ENCODE measurements at regions not wholly inside any gene's neighbourhood (a gene's known extent, or its start where the extent isn't known, plus 50 kb on each side); places are given as distances from the start of the nearest gene placed in this dataset.

DNA sequence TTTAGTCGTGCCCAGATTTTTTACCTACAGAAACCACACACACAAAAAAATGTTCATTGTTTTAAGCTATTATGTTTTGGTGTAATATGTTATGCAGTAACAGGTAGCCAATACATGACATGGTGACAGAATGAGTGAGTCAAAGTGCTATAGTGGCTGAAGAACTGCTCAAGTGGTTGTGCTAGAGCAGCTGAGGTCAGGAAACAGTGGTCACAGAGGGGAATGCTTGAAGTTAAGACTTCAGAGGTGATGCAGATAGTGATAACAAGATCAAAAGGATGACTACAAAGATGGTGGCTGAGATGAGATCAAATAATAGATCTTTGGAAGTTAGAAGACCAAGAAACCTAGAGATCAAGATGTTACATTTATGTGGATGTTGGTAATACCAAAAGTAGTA lies 174.3 kb downstream of the KCNE4 start:
- no peak overlapping the region for H3K27ac ChIP-seq (ENCODE audit: low read depth in 1 of 2, low read length in 2 of 2)
- no peak overlapping the region for H3K4me3 ChIP-seq (ENCODE audit: low read depth in 1 of 3, low read length in 3 of 3)
- H3K36me3 ChIP-seq (ENCODE audit: control insufficient read depth in 4 of 4, insufficient read depth in 3 of 4, low read depth in 1 of 4, low read length in 3 of 4): no peaks in the 10 kb centered on the region
- no peak for DNase-seq (ENCODE audit: low spot score)
- no peaks in the 10 kb centered on the region for H3K4me1 ChIP-seq (ENCODE audit: control insufficient read depth in 4 of 4, insufficient read depth in 4 of 4, low read length in 3 of 4)
- no peaks in the 10 kb centered on the region for H3K9me3 ChIP-seq (ENCODE audit: control insufficient read depth in 4 of 4, low read length in 3 of 4)
- peaks cover 0 to 3% (median 0%) of the 10 kb centered on the region in 4 donors for H3K27me3 ChIP-seq (ENCODE audit: control insufficient read depth in 4 of 4, insufficient read depth in 4 of 4, low read length in 3 of 4)
- WGBS: 23% methylated on average over 1 of the region's 1 CpG
- no peak for TF ChIP-seq NR2F2 (IDR thresholded peaks at IDR 0.05)
- TF ChIP-seq EGR1 (IDR thresholded peaks at IDR 0.05; ENCODE audit: low read depth in 2 of 2): no peak
- TF ChIP-seq HNF4G (IDR thresholded peaks at IDR 0.05): no peak
- no peak for TF ChIP-seq FOXA2 (IDR thresholded peaks at IDR 0.05)
- TF ChIP-seq YY1 (IDR thresholded peaks at IDR 0.05): no peak
- H3K9ac ChIP-seq (ENCODE audit: low read depth in 1 of 2, low read length in 2 of 2): no peak overlapping the region

DNA sequence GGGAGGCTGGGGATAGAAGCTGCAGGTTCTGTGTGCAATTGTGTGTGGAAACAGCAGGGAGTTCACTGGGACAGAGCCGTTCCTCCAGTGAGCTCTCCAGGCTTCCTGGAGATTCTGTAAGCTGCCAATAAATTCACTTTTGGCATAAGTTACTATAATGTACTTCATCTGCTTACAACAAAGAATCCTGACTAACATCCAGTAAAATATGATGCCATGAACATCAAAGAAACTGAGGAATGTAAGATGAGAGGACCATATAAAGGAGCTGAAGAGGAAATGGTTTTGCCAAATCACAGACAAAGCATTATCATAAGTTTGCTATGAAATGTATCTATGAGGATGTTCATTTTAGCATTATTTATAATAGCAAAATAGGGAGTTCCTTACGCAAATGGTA lies 175.3 kb downstream of the KCNE4 start:
- Histone ChIP-seq H3K9me3 (ENCODE audit: control insufficient read depth in 4 of 4, low read length in 3 of 4) (no peaks in the 10 kb centered on the region), H3K4me3 (ENCODE audit: low read depth in 1 of 3, low read length in 3 of 3) (no peak overlapping the region), H3K36me3 (ENCODE audit: control insufficient read depth in 4 of 4, insufficient read depth in 3 of 4, low read depth in 1 of 4, low read length in 3 of 4) (no peaks in the 10 kb centered on the region), H3K9ac (ENCODE audit: low read depth in 1 of 2, low read length in 2 of 2) (no peak overlapping the region), H3K4me1 (ENCODE audit: control insufficient read depth in 4 of 4, insufficient read depth in 4 of 4, low read length in 3 of 4) (no peaks in the 10 kb centered on the region), H3K27me3 (ENCODE audit: control insufficient read depth in 4 of 4, insufficient read depth in 4 of 4, low read length in 3 of 4) (peaks cover 0 to 3% (median 0%) of the 10 kb centered on the region in 4 donors), H3K27ac (ENCODE audit: low read depth in 1 of 2, low read length in 2 of 2) (no peak overlapping the region)
- TF ChIP-seq YY1 (IDR thresholded peaks at IDR 0.05) (no peak), FOXA2 (IDR thresholded peaks at IDR 0.05) (no peak), TAF1 (conservative IDR thresholded peaks at IDR 0.05) (no peak), FOXA1 (IDR thresholded peaks at IDR 0.05) (no peak), EGR1 (IDR thresholded peaks at IDR 0.05; ENCODE audit: low read depth in 2 of 2) (no peak), JUND (IDR thresholded peaks at IDR 0.05) (no peak), GABPA (IDR thresholded peaks at IDR 0.05 in 1 of 2, conservative IDR thresholded peaks at IDR 0.05 in 1 of 2) (no peak)
- TF ChIP-seq, protein P1, sequence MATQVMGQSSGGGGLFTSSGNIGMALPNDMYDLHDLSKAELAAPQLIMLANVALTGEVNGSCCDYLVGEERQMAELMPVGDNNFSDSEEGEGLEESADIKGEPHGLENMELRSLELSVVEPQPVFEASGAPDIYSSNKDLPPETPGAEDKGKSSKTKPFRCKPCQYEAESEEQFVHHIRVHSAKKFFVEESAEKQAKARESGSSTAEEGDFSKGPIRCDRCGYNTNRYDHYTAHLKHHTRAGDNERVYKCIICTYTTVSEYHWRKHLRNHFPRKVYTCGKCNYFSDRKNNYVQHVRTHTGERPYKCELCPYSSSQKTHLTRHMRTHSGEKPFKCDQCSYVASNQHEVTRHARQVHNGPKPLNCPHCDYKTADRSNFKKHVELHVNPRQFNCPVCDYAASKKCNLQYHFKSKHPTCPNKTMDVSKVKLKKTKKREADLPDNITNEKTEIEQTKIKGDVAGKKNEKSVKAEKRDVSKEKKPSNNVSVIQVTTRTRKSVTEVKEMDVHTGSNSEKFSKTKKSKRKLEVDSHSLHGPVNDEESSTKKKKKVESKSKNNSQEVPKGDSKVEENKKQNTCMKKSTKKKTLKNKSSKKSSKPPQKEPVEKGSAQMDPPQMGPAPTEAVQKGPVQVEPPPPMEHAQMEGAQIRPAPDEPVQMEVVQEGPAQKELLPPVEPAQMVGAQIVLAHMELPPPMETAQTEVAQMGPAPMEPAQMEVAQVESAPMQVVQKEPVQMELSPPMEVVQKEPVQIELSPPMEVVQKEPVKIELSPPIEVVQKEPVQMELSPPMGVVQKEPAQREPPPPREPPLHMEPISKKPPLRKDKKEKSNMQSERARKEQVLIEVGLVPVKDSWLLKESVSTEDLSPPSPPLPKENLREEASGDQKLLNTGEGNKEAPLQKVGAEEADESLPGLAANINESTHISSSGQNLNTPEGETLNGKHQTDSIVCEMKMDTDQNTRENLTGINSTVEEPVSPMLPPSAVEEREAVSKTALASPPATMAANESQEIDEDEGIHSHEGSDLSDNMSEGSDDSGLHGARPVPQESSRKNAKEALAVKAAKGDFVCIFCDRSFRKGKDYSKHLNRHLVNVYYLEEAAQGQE (IDR thresholded peaks at IDR 0.05): no peak
- TF ChIP-seq, protein P2, sequence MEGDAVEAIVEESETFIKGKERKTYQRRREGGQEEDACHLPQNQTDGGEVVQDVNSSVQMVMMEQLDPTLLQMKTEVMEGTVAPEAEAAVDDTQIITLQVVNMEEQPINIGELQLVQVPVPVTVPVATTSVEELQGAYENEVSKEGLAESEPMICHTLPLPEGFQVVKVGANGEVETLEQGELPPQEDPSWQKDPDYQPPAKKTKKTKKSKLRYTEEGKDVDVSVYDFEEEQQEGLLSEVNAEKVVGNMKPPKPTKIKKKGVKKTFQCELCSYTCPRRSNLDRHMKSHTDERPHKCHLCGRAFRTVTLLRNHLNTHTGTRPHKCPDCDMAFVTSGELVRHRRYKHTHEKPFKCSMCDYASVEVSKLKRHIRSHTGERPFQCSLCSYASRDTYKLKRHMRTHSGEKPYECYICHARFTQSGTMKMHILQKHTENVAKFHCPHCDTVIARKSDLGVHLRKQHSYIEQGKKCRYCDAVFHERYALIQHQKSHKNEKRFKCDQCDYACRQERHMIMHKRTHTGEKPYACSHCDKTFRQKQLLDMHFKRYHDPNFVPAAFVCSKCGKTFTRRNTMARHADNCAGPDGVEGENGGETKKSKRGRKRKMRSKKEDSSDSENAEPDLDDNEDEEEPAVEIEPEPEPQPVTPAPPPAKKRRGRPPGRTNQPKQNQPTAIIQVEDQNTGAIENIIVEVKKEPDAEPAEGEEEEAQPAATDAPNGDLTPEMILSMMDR (IDR thresholded peaks at IDR 0.05; ENCODE audit: low read depth, low read length, missing input control): no peak
- no peak for DNase-seq (ENCODE audit: low spot score)
- 49% methylated on average over 2 of the region's 2 CpGs for WGBS

DNA sequence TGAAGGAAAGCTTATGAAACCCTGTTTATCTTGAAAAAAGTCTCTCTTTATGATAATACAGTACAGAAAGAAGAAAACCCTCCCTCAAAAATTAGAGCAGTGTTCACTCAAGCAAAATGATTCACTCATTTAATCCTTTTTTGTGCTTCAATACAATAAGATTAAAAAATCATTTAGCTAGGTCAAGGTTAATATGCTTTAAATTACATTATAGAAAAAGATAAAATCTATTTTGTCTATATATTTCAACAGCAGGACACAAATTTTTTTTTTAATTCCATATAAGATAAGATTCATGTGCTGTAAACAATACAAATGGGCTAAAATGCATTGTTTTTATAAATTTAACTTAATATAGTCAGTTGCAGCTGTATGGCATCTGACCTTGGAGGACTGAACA lies 176.9 kb downstream of the KCNE4 start:
- Histone ChIP-seq H3K9ac (ENCODE audit: low read depth in 1 of 2, low read length in 2 of 2) (no peak overlapping the region), H3K27ac (ENCODE audit: low read depth in 1 of 2, low read length in 2 of 2) (no peak overlapping the region), H3K9me3 (ENCODE audit: control insufficient read depth in 4 of 4, low read length in 3 of 4) (no peaks in the 10 kb centered on the region), H3K4me3 (ENCODE audit: low read depth in 1 of 3, low read length in 3 of 3) (no peak overlapping the region), H3K27me3 (ENCODE audit: control insufficient read depth in 4 of 4, insufficient read depth in 4 of 4, low read length in 3 of 4) (peaks cover 0 to 3% (median 0%) of the 10 kb centered on the region in 4 donors), H3K4me1 (ENCODE audit: control insufficient read depth in 4 of 4, insufficient read depth in 4 of 4, low read length in 3 of 4) (no peaks in the 10 kb centered on the region), H3K36me3 (ENCODE audit: control insufficient read depth in 4 of 4, insufficient read depth in 3 of 4, low read depth in 1 of 4, low read length in 3 of 4) (no peaks in the 10 kb centered on the region)
- TF ChIP-seq RXRA (IDR thresholded peaks at IDR 0.05) (no peak), SP1 (IDR thresholded peaks at IDR 0.05) (no peak), FOXA2 (IDR thresholded peaks at IDR 0.05) (no peak), NR2F2 (IDR thresholded peaks at IDR 0.05) (no peak), TAF1 (conservative IDR thresholded peaks at IDR 0.05) (no peak), YY1 (IDR thresholded peaks at IDR 0.05) (no peak), FOXA1 (IDR thresholded peaks at IDR 0.05) (no peak)
- TF ChIP-seq, protein P3, sequence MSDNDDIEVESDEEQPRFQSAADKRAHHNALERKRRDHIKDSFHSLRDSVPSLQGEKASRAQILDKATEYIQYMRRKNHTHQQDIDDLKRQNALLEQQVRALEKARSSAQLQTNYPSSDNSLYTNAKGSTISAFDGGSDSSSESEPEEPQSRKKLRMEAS (IDR thresholded peaks at IDR 0.05): no peak
- TF ChIP-seq, protein P2 (IDR thresholded peaks at IDR 0.05; ENCODE audit: low read depth, low read length, missing input control): no peak
- no peak for DNase-seq (ENCODE audit: low spot score)

All from liver (tissue), 8 donors.